Gastroesophageal sphincter (tissue), 3 donors: ENCODE measurements at regions not wholly inside any gene's neighbourhood (a gene's known extent, or its start where the extent isn't known, plus 50 kb on each side); places are given as distances from the start of the nearest gene placed in this dataset.

Experiments used
- POLR2AphosphoS5 ChIP-seq: sonication (generic); formaldehyde crosslinking; IDR thresholded peaks from one replicate; pipeline ENCODE4 v1.6.1; 2017; ENCODE audit warnings: antibody characterized with exemption
- TF ChIP-seq, protein P1 (sequence below), 4 experiments: fragments of 200-600 bp in 2 of 4; fragments of 450-650 bp in 2 of 4; sonication (generic) in 1 of 4; IDR thresholded peaks; one replicate each; pipeline ENCODE4 v1.5.1; 2017 to 2019; ENCODE audit warnings: antibody characterized with exemption in 4 of 4, mild to moderate bottlenecking in 2 of 4, moderate library complexity in 2 of 4

DNA sequence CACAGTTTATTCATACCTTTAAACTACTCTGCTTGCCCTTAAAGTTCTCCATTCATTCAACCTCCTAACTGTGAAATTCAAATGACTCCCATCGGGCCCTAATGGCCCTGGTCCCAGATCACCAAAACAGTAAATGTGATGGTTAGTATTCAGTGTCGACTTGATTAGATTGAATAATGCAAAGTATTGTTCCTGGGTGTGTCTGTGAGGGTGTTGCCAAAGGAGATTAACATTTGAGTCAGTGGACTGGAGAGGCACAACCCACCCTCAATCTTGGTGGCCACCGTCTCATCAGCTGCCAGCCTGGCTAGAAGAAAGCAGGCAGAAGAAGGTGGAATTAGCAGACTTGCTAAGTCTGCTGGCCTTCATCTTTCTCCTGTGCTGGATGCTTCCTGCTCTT, 80.1 kb upstream of the PLXNA4 start:
- TF ChIP-seq, protein P1, sequence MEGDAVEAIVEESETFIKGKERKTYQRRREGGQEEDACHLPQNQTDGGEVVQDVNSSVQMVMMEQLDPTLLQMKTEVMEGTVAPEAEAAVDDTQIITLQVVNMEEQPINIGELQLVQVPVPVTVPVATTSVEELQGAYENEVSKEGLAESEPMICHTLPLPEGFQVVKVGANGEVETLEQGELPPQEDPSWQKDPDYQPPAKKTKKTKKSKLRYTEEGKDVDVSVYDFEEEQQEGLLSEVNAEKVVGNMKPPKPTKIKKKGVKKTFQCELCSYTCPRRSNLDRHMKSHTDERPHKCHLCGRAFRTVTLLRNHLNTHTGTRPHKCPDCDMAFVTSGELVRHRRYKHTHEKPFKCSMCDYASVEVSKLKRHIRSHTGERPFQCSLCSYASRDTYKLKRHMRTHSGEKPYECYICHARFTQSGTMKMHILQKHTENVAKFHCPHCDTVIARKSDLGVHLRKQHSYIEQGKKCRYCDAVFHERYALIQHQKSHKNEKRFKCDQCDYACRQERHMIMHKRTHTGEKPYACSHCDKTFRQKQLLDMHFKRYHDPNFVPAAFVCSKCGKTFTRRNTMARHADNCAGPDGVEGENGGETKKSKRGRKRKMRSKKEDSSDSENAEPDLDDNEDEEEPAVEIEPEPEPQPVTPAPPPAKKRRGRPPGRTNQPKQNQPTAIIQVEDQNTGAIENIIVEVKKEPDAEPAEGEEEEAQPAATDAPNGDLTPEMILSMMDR (IDR thresholded peaks at IDR 0.05): no peak
- TF ChIP-seq POLR2AphosphoS5: no peak
